ENCODE measurements at regions not wholly inside any gene's neighbourhood (a gene's known extent, or its start where the extent isn't known, plus 50 kb on each side); places are given as distances from the start of the nearest gene placed in this dataset.

- Histone ChIP-seq H3K27ac (no peak overlapping the region), H3K9me3 (no peaks in the 10 kb centered on the region), H3K4me1 (no peaks in the 10 kb centered on the region), H3K27me3 (ENCODE audit: insufficient read depth in 3 of 3, low read length in 2 of 3) (peaks cover 0 to 2% (median 0%) of the 10 kb centered on the region in 3 donors), H3K36me3 (ENCODE audit: insufficient read depth in 1 of 2, low read depth in 1 of 2) (no peaks in the 10 kb centered on the region), H3K4me3 (no peak overlapping the region)
- DNase-seq (no peak), ATAC-seq (no peak)
- WGBS, 3 donors, result 62 to 68% (median 64%) methylated on average over 1 of the region's 1 CpG
- TF ChIP-seq CTCF (IDR thresholded peaks at IDR 0.05), result no peak
- intact Hi-C loops (cut with DNase I), result no loop called here
Observed at GRCh38 chr3:191715585-191715984, 254.6 kb downstream of the PYDC2 start.

- H3K4me1 ChIP-seq, result no peaks in the 10 kb centered on the region
- H3K27ac ChIP-seq, result no peak overlapping the region
- no peak for DNase-seq
- H3K27me3 ChIP-seq (ENCODE audit: insufficient read depth in 3 of 3, low read length in 2 of 3), result no peaks in the 10 kb centered on the region
- WGBS, 3 donors, result 45 to 54% (median 48%) methylated on average over 4 of the region's 4 CpGs
- no peak overlapping the region for H3K4me3 ChIP-seq
- H3K36me3 ChIP-seq (ENCODE audit: insufficient read depth in 1 of 2, low read depth in 1 of 2), result no peaks in the 10 kb centered on the region
- intact Hi-C loops (cut with DNase I), result no loop called here
- no peaks in the 10 kb centered on the region for H3K9me3 ChIP-seq
- no peak for ATAC-seq
- TF ChIP-seq CTCF (IDR thresholded peaks at IDR 0.05), result no peak
Observed at GRCh38 chr3:191721390-191721861, 260.5 kb downstream of the PYDC2 start.

- H3K27ac ChIP-seq, result no peak overlapping the region
- whole genome bisulfite sequencing, 3 donors, result 44 to 52% (median 50%) methylated on average over 1 of the region's 1 CpG
- H3K4me3 ChIP-seq, result no peak overlapping the region
- no peaks in the 10 kb centered on the region for H3K36me3 ChIP-seq (ENCODE audit: insufficient read depth in 1 of 2, low read depth in 1 of 2)
- no peaks in the 10 kb centered on the region for H3K9me3 ChIP-seq
- no peak for DNase-seq
- ATAC-seq, result no peak
- no peak for TF ChIP-seq CTCF (IDR thresholded peaks at IDR 0.05)
- no peaks in the 10 kb centered on the region for H3K4me1 ChIP-seq
- intact Hi-C loops (cut with DNase I), result no loop called here
- H3K27me3 ChIP-seq (ENCODE audit: insufficient read depth in 3 of 3, low read length in 2 of 3), result no peaks in the 10 kb centered on the region
Observed at GRCh38 chr3:191721990-191722389, 261.0 kb downstream of the PYDC2 start.

GRCh38 chr3:191727338-191727737 is 266.4 kb downstream of the PYDC2 start:
- TF ChIP-seq CTCF (IDR thresholded peaks at IDR 0.05), result no peak
- no peaks in the 10 kb centered on the region for H3K9me3 ChIP-seq
- WGBS, 3 donors, result 71 to 80% (median 79%) methylated on average over 1 of the region's 1 CpG
- H3K27me3 ChIP-seq (ENCODE audit: insufficient read depth in 3 of 3, low read length in 2 of 3), result no peaks in the 10 kb centered on the region
- no peak overlapping the region for H3K27ac ChIP-seq
- H3K4me3 ChIP-seq, result no peak overlapping the region
- H3K4me1 ChIP-seq, result no peaks in the 10 kb centered on the region
- DNase-seq (no peak), ATAC-seq (no peak)
- intact Hi-C loops (cut with DNase I), result no loop called here
- H3K36me3 ChIP-seq (ENCODE audit: insufficient read depth in 1 of 2, low read depth in 1 of 2), result no peaks in the 10 kb centered on the region

GRCh38 chr3:191728186-191728585 is 267.2 kb downstream of the PYDC2 start:
- no peak for DNase-seq
- TF ChIP-seq CTCF (IDR thresholded peaks at IDR 0.05), result no peak
- WGBS, 3 donors, result 81 to 97% (median 92%) methylated on average over 1 of the region's 1 CpG

More at GRCh38 chr3:191728186-191728585, 267.2 kb downstream of the PYDC2 start:
- H3K27me3 ChIP-seq (ENCODE audit: insufficient read depth in 3 of 3, low read length in 2 of 3), result no peaks in the 10 kb centered on the region
- H3K4me1 ChIP-seq, result no peaks in the 10 kb centered on the region
- H3K36me3 ChIP-seq (ENCODE audit: insufficient read depth in 1 of 2, low read depth in 1 of 2), result no peaks in the 10 kb centered on the region
- ATAC-seq, result no peak
- H3K4me3 ChIP-seq, result no peak overlapping the region
- intact Hi-C loops (cut with DNase I), result no loop called here
- no peaks in the 10 kb centered on the region for H3K9me3 ChIP-seq
- no peak overlapping the region for H3K27ac ChIP-seq
